Psoas muscle (tissue), 7 donors: ENCODE measurements at regions not wholly inside any gene's neighbourhood (a gene's known extent, or its start where the extent isn't known, plus 50 kb on each side); places are given as distances from the start of the nearest gene placed in this dataset.

Experiments used
- ATAC-seq, 4 donors: fragments of 200-7000 bp; cut with Tn5 transposase; one replicate each; pipeline ENCODE4 v1.9.1; 2020; ENCODE audit warnings: moderate library complexity in 3 of 4, mild to moderate bottlenecking in 2 of 4
- DNase-seq, 2 donors: peaks; one replicate each; pipeline ENCODE4 v3.0.0-alpha.2; 2020
- H3K27ac ChIP-seq: fragments of 200-600 bp; one replicate; pipeline ENCODE4 v1.8.0; 2022
- H3K27me3 ChIP-seq, 3 donors: fragments of 200-600 bp in 1 of 3; one replicate each; pipeline versions ENCODE4 v1.6.1 to v1.8.0; 2013 to 2022; ENCODE audit warnings: low read length in 2 of 3, mild to moderate bottlenecking in 2 of 3, moderate library complexity in 1 of 3; ENCODE audit not compliant: insufficient read depth in 3 of 3
- H3K36me3 ChIP-seq, 2 donors: fragments of 200-600 bp in 1 of 2; one replicate each; pipeline versions ENCODE4 v1.6.1 to v1.8.0; 2013 to 2022; ENCODE audit warnings: low read depth in 1 of 2, mild to moderate bottlenecking in 1 of 2, moderate library complexity in 1 of 2; ENCODE audit not compliant: insufficient read depth in 1 of 2
- H3K4me1 ChIP-seq: fragments of 200-600 bp; one replicate; pipeline ENCODE4 v1.8.0; 2022
- H3K4me3 ChIP-seq: fragments of 200-600 bp; one replicate; pipeline ENCODE4 v1.8.0; 2022; ENCODE audit warnings: mild to moderate bottlenecking
- H3K9me3 ChIP-seq: fragments of 200-600 bp; one replicate; pipeline ENCODE4 v1.8.0; 2022
- CTCF ChIP-seq: fragments of 200-600 bp; IDR thresholded peaks from one replicate; pipeline ENCODE4 v1.8.0; 2022; ENCODE audit warnings: antibody characterized with exemption
- WGBS, 3 donors: extraction: QIAGEN DNeasy Blood & Tissue Kit; methylation state at CpG; one replicate each; pipeline versions ENCODE4 v1.1.6 to v1.1.7; 2013; 5-methylcytosine and 5-hydroxymethylcytosine counted together
- intact Hi-C, 2 donors: fragments of 100-400 bp; cut with DNase I; formaldehyde crosslinking; loops; one replicate each; pipeline versions ENCODE4 v1.11.0 to v1.14.2; 2022
- donor health status: healthy with polysubstance abuse.
- donor health status: DM: no; HTN: no; CAD: no; lungs with moderate emphysema.
- donor health status: Bipolar disorder and iron deficiency.
- donor health status: healthy.
- donor health status: DM: yes; HTN: yes; CAD: no.
- donor health status: DM: no; HTN: no; CAD: no.
- donor health status: DM: yes; HTN: yes; CAD: no.

DNA sequence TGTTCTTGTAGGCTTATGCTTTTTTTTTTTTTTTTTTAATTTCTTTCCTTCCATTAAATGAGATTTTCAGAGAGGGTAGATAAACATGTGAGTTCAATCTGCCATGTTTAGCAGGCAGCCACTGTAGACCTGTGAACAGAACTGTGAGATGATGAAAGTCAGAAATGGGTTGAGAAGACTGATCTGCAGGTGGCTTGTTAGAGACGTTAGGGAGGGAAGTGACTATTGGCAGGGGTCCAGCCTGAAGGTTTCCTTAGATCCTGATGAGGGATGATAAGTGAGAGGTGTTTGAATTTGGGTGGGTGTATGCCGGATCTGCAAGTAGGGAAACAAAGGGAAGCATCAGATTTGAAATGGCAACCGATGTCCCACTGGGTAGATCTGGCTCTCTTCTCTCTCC is 157.8 kb downstream of the HS3ST3B1 start:
- no peaks in the 10 kb centered on the region for H3K4me1 ChIP-seq
- no peaks in the 10 kb centered on the region for H3K36me3 ChIP-seq
- WGBS, 3 donors: 58 to 70% (median 61%) methylated on average over 3 of the region's 3 CpGs
- ATAC-seq: no peak
- intact Hi-C loops: no loop called here
- no peak overlapping the region for H3K27ac ChIP-seq
- no peak overlapping the region for H3K4me3 ChIP-seq
- no peaks in the 10 kb centered on the region for H3K9me3 ChIP-seq
- no peak for DNase-seq
- TF ChIP-seq CTCF: no peak
- no peaks in the 10 kb centered on the region for H3K27me3 ChIP-seq

GRCh38 chr17:14454746-14455145 is 153.9 kb downstream of the HS3ST3B1 start:
- 87 to 93% (median 89%) methylated on average over 4 of the region's 4 CpGs for WGBS, 3 donors
- H3K4me3 ChIP-seq: no peak overlapping the region
- no peaks in the 10 kb centered on the region for H3K4me1 ChIP-seq
- no peaks in the 10 kb centered on the region for H3K36me3 ChIP-seq
- ATAC-seq (no peak), DNase-seq (no peak)
- intact Hi-C loops: no loop called here
- H3K9me3 ChIP-seq: no peaks in the 10 kb centered on the region
- no peak overlapping the region for H3K27ac ChIP-seq
- H3K27me3 ChIP-seq: no peaks in the 10 kb centered on the region
- no peak for TF ChIP-seq CTCF

DNA sequence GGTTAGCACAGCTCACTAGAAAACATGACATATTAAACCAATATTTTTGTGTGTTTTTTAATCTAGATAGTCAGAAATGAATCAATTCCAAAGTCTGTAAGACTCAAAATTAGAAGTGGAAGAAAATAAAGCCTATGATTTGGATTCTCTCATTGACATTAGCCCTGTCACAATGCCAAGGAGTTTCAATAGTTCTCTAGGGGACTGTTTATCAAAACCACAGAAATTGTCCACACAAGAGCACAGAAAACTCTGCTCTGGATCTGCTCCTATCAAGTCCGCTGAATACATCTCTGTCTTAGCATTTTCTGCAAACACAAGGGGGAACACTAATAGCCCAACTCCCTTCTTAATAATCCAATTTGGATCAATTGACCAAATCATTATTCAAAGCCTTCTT is 152.0 kb downstream of the HS3ST3B1 start:
- Histone ChIP-seq H3K36me3 (no peaks in the 10 kb centered on the region), H3K27ac (no peak overlapping the region), H3K27me3 (no peaks in the 10 kb centered on the region), H3K4me1 (no peaks in the 10 kb centered on the region), H3K9me3 (no peaks in the 10 kb centered on the region), H3K4me3 (no peak overlapping the region)
- no peak for TF ChIP-seq CTCF
- ATAC-seq (no peak), DNase-seq (no peak)
- WGBS, 3 donors: 84 to 93% (median 89%) methylated on average over 1 of the region's 1 CpG
- intact Hi-C loops: no loop called here

DNA sequence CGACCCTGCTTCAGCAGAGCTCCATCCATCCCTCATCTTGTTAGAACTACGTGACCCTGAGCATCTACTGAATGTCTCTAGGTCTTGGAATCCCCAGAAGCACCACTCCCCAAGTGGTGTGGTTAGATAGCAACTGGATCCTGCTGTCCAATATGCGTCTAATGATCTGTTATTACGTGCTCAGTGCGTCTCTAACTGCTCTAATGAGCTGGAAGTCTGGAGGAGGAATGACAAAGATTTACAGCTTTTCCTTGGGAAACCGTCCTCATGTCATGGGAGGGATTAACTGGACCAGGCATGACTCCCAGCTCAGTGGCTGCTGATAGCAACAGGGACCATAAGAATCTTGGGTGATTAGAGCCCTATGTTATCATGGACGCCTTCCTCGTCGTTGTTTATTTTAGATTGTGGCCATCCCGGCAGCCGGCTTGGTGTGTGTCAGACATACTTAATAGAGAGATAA is 150.9 kb downstream of the HS3ST3B1 start:
- ATAC-seq: no peak
- DNase-seq: no peak
- no peaks in the 10 kb centered on the region for H3K4me1 ChIP-seq
- 62 to 64% (median 63%) methylated on average over 11 of the region's 11 CpGs for whole genome bisulfite sequencing, 3 donors
- TF ChIP-seq CTCF: no peak
- no peaks in the 10 kb centered on the region for H3K27me3 ChIP-seq
- H3K4me3 ChIP-seq: no peak overlapping the region
- no peaks in the 10 kb centered on the region for H3K9me3 ChIP-seq
- no peak overlapping the region for H3K27ac ChIP-seq
- intact Hi-C loops: no loop called here
- no peaks in the 10 kb centered on the region for H3K36me3 ChIP-seq

- no peaks in the 10 kb centered on the region for H3K36me3 ChIP-seq
- intact Hi-C loops: no loop called here
- H3K4me3 ChIP-seq: no peak overlapping the region
- 63 to 80% (median 68%) methylated on average over 2 of the region's 2 CpGs for WGBS, 3 donors
- no peaks in the 10 kb centered on the region for H3K27me3 ChIP-seq
- no peaks in the 10 kb centered on the region for H3K9me3 ChIP-seq
- TF ChIP-seq CTCF: no peak
- no peaks in the 10 kb centered on the region for H3K4me1 ChIP-seq
- no peak overlapping the region for H3K27ac ChIP-seq
- DNase-seq (no peak), ATAC-seq (no peak)
These were observed 147.9 kb downstream of the HS3ST3B1 start for GRCh38 chr17:14448818-14449217.
